SKM-1 (cell line): ENCODE measurements at regions not wholly inside any gene's neighbourhood (a gene's known extent, or its start where the extent isn't known, plus 50 kb on each side); places are given as distances from the start of the nearest gene placed in this dataset.

ENCODE experiments used
- DNase-seq: peaks from one replicate; lab custom pipeline; 2025; ENCODE audit not compliant: unreplicated experiment; lab: John Stamatoyannopoulos, UW

DNA sequence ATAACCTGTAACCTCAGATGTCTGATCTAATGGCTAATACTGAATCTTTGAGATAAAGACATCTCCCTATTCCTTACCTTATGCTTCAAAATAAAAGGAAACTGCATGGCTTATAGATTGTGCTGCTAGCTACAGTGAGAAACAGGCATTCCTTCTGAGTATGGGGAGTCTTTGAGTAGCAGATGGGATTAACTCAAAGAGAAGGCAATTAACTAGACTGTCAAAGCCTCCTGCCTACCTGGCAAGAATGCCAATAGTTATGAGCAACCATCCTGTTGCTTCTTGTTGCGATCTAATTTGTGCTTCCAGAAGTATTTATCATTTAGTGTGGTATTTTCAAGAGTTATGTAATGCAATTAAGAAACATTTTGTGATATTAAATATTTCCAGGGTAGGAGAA, 660.0 kb upstream of the TMEFF2 start:
- no peak for DNase-seq

GRCh38 chr2:192854031-192854430, 659.3 kb upstream of the TMEFF2 start:
- DNase-seq, result no peak

GRCh38 chr2:192828947-192829346, 634.2 kb upstream of the TMEFF2 start:
- no peak for DNase-seq

DNA sequence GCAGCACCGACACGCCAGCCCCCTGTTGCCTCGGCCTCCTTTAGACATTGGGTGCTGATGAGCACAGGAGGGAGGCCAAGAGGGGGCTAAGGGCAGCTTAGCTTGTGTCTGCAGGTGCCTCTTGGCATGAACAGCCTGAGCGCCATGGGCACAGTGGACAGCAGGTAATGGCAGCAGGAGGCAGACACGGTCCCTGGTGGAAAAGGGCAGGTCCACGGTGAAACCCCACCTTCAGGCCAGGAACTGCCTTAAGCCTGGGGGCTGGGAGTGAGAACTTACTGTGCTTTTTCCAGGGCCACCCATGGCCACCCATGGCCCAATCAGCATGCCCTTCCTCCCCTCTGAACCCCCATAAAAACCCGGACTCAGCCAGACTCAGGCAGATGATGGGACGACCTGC, 633.4 kb upstream of the TMEFF2 start:
- no peak for DNase-seq

DNA sequence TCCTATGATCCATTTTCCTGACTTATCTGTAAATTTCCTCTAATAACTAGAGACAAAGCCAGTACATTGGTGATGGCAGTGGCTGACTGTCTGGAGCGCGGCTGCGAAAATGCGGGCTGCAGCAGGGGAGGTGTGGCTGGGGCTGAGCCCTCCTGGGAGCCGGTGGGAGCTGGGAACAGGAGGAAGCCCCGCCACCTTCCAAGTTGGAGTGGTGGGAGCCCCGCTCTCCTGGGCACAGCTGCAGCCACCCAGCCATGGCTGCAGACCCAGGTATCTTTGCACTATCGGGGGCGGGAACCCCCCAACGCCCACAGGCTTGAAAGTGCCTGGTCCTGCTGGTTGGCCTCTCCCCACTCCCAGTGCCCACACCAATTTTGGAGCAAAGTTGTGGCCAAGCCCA, 633.0 kb upstream of the TMEFF2 start:
- no peak for DNase-seq

GRCh38 chr2:192814376-192814775, 619.6 kb upstream of the TMEFF2 start:
- no peak for DNase-seq

- DNase-seq, result no peak
Measured at GRCh38 chr2:192813341-192813740, 618.6 kb upstream of the TMEFF2 start.

GRCh38 chr2:192809173-192809572, 614.4 kb upstream of the TMEFF2 start:
- no peak for DNase-seq

DNA sequence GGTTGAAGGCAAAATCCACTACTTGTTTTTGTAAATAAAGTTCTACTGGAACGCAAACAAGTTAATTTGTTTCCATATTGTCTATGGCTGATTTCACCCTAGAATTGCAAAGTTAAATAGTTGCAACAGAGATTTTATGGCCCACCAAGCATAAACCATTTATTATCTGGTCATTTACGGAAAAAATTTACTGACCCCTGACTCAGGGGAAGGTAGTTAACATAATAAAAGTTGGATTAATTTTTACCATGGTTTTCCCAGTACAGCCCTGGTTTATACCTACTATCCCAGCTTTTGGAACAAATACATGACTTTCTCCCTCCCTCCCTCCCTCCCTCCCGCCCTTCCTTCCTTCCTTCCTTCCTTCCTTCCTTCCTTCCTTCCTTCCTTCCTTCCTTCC, 588.9 kb upstream of the TMEFF2 start:
- DNase-seq, result no peak

DNA sequence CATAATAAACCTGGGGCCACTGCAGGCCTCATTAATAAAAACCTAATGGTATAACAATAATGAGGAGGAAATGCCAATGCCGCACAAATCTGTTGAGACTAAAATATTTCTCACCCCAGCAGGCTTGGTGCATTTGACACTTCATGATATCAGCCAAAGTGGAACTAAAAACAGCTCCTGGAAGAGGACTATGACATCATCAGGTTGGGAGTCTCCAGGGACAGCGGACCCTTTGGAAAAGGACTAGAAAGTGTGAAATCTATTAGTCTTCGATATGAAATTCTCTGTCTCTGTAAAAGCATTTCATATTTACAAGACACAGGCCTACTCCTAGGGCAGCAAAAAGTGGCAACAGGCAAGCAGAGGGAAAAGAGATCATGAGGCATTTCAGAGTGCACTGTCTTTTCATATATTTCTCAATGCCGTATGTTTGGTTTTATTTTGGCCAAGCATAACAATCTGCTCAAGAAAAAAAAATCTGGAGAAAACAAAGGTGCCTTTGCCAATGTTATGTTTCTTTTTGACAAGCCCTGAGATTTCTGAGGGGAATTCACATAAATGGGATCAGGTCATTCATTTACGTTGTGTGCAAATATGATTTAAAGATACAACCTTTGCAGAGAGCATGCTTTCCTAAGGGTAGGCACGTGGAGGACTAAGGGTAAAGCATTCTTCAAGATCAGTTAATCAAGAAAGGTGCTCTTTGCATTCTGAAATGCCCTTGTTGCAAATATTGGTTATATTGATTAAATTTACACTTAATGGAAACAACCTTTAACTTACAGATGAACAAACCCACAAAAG, 580.9 kb upstream of the TMEFF2 start:
- DNase-seq, result no peak

DNA sequence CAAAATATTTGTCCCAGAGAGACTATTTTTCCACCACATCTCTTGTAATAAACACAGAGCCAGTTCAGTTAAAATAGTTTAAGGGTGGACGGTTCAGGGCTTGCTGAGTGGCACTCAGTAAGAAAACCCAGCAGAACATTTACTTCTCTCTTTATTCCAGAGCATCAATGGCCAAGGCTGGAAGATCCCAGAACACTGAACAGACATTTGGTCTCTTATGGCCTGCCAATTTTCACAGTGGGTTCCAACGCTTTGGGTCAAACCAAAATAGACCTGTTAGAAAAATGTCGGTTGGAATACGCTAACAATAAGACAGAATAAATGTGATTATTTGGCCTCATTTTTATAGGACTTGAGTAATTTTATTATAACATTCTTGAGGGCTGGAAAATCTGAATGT, 580.3 kb upstream of the TMEFF2 start:
- DNase-seq, result no peak

DNA sequence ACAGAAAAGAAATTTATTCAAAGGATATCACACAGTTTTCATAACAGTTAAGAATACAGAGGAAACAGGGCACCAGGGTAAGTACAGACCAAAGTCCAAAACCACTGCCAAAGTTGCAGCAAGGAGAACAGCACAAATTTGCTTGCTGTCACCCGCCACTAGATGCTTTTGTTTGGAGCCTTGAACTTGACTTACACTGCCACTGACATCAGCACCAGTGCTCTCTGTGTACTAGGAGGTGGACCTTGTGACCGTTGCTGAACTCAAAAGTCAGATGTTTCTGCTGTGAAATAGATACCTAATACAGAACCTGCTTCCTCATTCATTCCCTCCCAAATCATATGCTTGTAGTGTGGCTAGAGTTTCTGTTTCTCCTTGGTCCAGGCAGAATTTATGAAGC, 578.3 kb upstream of the TMEFF2 start:
- no peak for DNase-seq

- DNase-seq, result no peak
Measured at GRCh38 chr2:192749611-192750200, 555.0 kb upstream of the TMEFF2 start.

GRCh38 chr2:192741889-192742288, 547.2 kb upstream of the TMEFF2 start:
- no peak for DNase-seq

DNA sequence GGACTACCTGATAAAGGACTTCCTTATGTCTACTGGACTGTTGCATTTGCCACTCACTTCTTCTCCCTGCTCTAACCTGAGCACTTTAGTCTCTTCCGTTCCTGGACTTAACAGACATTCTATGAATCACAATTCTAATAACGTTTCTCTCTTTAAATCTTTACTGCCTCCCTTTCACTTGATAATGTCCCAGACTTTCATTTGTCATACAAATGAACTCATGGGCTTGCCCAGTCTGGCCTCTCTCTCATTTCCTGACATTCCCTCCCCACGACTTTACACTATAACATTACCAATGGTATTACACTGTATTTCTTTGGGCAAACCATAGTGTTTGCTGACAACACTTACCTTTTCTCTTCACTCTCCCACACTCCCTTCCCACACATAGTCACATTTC, 540.7 kb upstream of the TMEFF2 start:
- no peak for DNase-seq

GRCh38 chr2:192729369-192729768, 534.6 kb upstream of the TMEFF2 start:
- no peak for DNase-seq

DNA sequence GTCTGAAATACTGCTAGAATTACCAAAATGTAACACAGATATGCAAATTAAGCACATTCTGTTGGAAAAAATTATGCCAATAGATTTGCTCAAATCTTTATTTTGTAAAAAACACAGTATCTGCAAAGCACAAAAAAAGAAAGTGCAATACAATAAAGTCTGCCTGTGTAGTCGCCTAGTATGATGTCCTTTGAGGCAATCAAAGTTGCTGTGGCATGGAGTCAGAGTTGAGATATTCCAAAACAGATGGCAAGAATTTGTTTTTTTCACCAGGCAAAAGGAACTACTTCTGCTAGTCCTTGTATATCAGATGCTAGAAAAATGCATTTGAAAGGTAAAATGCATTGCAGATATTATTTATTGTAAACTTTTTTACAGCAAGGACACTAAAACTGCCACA, 531.3 kb upstream of the TMEFF2 start:
- no peak for DNase-seq

DNA sequence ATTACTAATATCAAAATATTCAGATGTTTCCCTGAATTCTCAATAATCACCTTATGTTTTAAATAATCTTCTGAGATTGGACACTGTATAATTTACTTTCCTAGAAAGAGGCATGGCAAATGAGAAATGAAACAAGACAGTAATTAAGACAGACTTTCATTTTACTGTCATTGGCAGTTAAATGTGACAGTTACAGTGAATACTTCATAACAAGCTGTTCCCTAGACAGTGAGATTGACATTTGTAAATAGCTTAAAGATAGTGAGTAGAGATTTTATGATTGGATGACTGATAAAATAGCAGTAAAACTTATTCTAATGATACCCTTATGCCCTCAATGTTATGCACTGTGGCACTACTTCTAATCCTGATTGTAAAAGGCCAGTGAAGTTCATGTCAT, 524.9 kb upstream of the TMEFF2 start:
- DNase-seq, result no peak

- DNase-seq, result no peak
Measured at GRCh38 chr2:192718340-192718739, 523.6 kb upstream of the TMEFF2 start.

DNA sequence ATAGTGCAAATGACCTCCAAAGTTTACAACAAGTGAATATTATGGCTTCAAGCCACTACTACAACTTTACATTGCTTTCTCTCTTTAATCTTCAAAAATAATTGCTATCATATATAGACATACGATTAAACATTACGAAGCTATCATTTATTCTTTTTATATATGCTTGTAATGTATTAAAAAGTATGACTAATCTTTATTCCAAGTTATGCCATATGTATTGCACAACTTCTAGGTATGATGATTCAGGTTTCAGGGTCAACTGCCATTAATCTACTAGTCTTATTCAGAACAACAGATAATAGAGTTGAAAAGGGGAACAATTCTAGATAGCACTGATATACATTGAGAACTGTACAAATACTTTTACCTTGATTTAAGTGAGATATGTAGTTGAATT, 506.2 kb upstream of the TMEFF2 start:
- no peak for DNase-seq

GRCh38 chr2:192697880-192698279, 503.1 kb upstream of the TMEFF2 start:
- DNase-seq, result no peak

GRCh38 chr2:192696857-192697256, 502.1 kb upstream of the TMEFF2 start:
- no peak for DNase-seq

DNA sequence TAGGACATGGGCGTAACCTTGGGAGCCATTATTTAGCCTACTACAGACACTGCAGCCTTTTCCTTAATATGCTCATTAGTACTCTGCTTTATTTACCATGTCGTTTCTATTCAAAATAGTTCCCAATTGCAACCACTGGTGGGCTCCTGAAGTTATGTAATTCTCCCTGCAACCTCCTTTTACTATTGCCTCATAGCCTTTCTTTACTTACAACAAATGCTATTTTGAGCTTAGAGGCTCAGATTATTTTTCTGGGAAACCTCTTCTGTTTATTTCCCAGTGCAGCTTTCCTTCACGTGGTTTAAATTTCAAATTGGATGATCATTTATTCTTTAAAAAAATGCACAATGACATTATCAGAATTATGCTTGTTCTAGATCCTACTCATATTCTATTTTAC, 492.3 kb upstream of the TMEFF2 start:
- peak; percentile 20 for DNase-seq
